ENCODE measurements at regions not wholly inside any gene's neighbourhood (a gene's known extent, or its start where the extent isn't known, plus 50 kb on each side); places are given as distances from the start of the nearest gene placed in this dataset.
"Not testable (repeated sequence)": the region's sequence is repeated elsewhere in the genome, so short reads cannot be mapped to it uniquely, and the experiment has no call there.

DNA sequence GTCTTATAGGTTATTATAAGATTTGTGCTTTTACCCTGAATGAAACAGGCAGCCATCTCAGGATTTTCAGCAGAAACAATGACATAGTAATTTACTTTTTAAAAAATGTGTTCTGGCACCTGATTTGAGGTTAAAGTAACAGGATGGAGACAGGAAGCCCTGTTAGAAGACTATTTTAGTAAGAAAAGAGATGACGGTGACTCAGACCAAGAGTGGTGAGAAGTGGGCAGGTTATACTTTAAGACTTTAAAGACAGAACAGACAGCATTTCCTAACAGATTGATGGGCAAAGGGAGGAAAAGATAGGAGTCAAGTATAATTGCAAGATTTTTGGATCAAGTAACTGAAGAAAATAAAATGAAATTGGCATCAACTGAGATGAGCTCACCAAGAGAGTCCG, 436.8 kb upstream of the NR5A2 start:
- intact Hi-C loops (cut with DNase I; ENCODE audit: low total_unique reads): no loop called here
- no peak for DNase-seq
- H3K27ac ChIP-seq: no peak overlapping the region
- no peak for ATAC-seq
- no peak overlapping the region for H3K4me3 ChIP-seq
- no peaks in the 10 kb centered on the region for H3K4me1 ChIP-seq
- no peaks in the 10 kb centered on the region for H3K27me3 ChIP-seq
- TF ChIP-seq, protein P1, sequence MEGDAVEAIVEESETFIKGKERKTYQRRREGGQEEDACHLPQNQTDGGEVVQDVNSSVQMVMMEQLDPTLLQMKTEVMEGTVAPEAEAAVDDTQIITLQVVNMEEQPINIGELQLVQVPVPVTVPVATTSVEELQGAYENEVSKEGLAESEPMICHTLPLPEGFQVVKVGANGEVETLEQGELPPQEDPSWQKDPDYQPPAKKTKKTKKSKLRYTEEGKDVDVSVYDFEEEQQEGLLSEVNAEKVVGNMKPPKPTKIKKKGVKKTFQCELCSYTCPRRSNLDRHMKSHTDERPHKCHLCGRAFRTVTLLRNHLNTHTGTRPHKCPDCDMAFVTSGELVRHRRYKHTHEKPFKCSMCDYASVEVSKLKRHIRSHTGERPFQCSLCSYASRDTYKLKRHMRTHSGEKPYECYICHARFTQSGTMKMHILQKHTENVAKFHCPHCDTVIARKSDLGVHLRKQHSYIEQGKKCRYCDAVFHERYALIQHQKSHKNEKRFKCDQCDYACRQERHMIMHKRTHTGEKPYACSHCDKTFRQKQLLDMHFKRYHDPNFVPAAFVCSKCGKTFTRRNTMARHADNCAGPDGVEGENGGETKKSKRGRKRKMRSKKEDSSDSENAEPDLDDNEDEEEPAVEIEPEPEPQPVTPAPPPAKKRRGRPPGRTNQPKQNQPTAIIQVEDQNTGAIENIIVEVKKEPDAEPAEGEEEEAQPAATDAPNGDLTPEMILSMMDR (IDR thresholded peaks at IDR 0.05 in 4 of 5, conservative IDR thresholded peaks at IDR 0.05 in 1 of 5): no peak
- no peak for TF ChIP-seq POLR2A (IDR thresholded peaks at IDR 0.05)
- in situ Hi-C loops (cut with MboI; ENCODE audit: low sequenced_read_pairs in 4 of 4): no loop called here
- H3K9me3 ChIP-seq: no peaks in the 10 kb centered on the region
- H3K36me3 ChIP-seq: no peaks in the 10 kb centered on the region

DNA sequence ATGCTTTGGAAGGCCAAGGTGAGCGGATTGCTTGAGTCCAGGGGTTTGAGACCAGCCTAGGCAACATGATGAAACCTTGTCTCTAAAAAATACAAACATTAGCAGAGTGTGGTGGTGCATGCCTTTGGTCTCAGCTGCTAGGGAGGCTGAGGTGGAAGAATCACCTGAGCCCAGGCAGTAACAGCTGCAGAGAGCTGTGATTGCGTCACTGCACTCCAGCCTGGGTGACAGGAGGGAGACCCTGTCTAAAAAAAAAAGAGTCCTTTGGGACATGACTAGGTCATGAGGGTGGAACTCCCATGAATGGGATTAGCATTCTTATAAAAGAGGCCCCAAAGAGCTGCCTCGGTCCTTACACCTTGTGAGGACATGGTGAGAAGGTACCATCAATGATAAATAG, 436.0 kb upstream of the NR5A2 start:
- no peak overlapping the region for H3K4me3 ChIP-seq
- ATAC-seq (no peak), DNase-seq (no peak)
- H3K27ac ChIP-seq: no peak overlapping the region
- no peaks in the 10 kb centered on the region for H3K27me3 ChIP-seq
- H3K36me3 ChIP-seq: no peaks in the 10 kb centered on the region
- in situ Hi-C loops (cut with MboI; ENCODE audit: low sequenced_read_pairs in 4 of 4): no loop called here
- intact Hi-C loops (cut with DNase I; ENCODE audit: low total_unique reads): no loop called here
- no peaks in the 10 kb centered on the region for H3K4me1 ChIP-seq
- H3K9me3 ChIP-seq: no peaks in the 10 kb centered on the region
- TF ChIP-seq, protein P1 (IDR thresholded peaks at IDR 0.05 in 4 of 5, conservative IDR thresholded peaks at IDR 0.05 in 1 of 5): no peak
- TF ChIP-seq POLR2A (IDR thresholded peaks at IDR 0.05): no peak

DNA sequence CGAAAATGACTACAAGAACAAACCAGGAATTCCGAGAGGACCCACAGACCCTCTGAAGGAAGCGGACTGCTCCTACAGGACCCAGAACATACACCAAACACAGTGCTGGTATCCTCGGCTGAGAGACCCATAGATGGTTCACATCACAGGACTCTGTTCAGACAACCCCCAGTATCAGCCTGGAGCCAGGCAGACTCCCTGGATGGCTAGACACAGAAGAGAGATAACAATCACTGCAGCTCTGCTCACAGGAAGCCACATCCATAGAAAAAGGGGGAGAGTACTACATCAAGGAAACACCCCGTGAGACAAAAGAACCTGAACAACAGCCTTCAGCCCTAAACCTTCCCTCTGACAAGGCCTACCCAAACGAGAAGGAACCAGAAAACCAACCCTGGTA, 434.0 kb upstream of the NR5A2 start:
- intact Hi-C loops (cut with DNase I; ENCODE audit: low total_unique reads) (no loop called here), in situ Hi-C loops (cut with MboI; ENCODE audit: low sequenced_read_pairs in 4 of 4) (no loop called here)
- Histone ChIP-seq H3K4me3 (no peak overlapping the region), H3K27ac (no peak overlapping the region), H3K4me1 (no peaks in the 10 kb centered on the region), H3K9me3 (no peaks in the 10 kb centered on the region), H3K36me3 (no peaks in the 10 kb centered on the region), H3K27me3 (no peaks in the 10 kb centered on the region)
- ATAC-seq: no peak
- TF ChIP-seq POLR2A (IDR thresholded peaks at IDR 0.05): no peak
- TF ChIP-seq, protein P1 (IDR thresholded peaks at IDR 0.05 in 4 of 5, conservative IDR thresholded peaks at IDR 0.05 in 1 of 5): no peak
- no peak for DNase-seq

- H3K9me3 ChIP-seq; intact Hi-C loops (cut with DNase I; ENCODE audit: low total_unique reads); DNase-seq; H3K27ac ChIP-seq; H3K4me3 ChIP-seq; H3K27me3 ChIP-seq; in situ Hi-C loops (cut with MboI; ENCODE audit: low sequenced_read_pairs in 4 of 4); H3K36me3 ChIP-seq; ATAC-seq; H3K4me1 ChIP-seq: not testable (repeated sequence)
Observed at GRCh38 chr1:199596448-199596847, 431.1 kb upstream of the NR5A2 start.

- no peaks in the 10 kb centered on the region for H3K27me3 ChIP-seq
- no peak overlapping the region for H3K4me3 ChIP-seq
- DNase-seq: no peak
- no peaks in the 10 kb centered on the region for H3K4me1 ChIP-seq
- H3K9me3 ChIP-seq: no peaks in the 10 kb centered on the region
- H3K36me3 ChIP-seq: no peaks in the 10 kb centered on the region
- ATAC-seq: no peak
- in situ Hi-C loops (cut with MboI; ENCODE audit: low sequenced_read_pairs in 4 of 4) (no loop called here), intact Hi-C loops (cut with DNase I; ENCODE audit: low total_unique reads) (no loop called here)
- TF ChIP-seq POLR2A (IDR thresholded peaks at IDR 0.05): no peak
- TF ChIP-seq, protein P1 (IDR thresholded peaks at IDR 0.05 in 4 of 5, conservative IDR thresholded peaks at IDR 0.05 in 1 of 5): no peak
- no peak overlapping the region for H3K27ac ChIP-seq
Observed at GRCh38 chr1:199597152-199597551, 430.4 kb upstream of the NR5A2 start.

Measured in gastrocnemius medialis (tissue), 4 donors.